ENCODE measurements at regions not wholly inside any gene's neighbourhood (a gene's known extent, or its start where the extent isn't known, plus 50 kb on each side); places are given as distances from the start of the nearest gene placed in this dataset.

GRCh38 chrX:134174273-134174660, 62.7 kb upstream of the CCDC160 start:
- no peak overlapping the region for H3K27ac ChIP-seq
- TF ChIP-seq, protein P1, sequence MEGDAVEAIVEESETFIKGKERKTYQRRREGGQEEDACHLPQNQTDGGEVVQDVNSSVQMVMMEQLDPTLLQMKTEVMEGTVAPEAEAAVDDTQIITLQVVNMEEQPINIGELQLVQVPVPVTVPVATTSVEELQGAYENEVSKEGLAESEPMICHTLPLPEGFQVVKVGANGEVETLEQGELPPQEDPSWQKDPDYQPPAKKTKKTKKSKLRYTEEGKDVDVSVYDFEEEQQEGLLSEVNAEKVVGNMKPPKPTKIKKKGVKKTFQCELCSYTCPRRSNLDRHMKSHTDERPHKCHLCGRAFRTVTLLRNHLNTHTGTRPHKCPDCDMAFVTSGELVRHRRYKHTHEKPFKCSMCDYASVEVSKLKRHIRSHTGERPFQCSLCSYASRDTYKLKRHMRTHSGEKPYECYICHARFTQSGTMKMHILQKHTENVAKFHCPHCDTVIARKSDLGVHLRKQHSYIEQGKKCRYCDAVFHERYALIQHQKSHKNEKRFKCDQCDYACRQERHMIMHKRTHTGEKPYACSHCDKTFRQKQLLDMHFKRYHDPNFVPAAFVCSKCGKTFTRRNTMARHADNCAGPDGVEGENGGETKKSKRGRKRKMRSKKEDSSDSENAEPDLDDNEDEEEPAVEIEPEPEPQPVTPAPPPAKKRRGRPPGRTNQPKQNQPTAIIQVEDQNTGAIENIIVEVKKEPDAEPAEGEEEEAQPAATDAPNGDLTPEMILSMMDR (conservative IDR thresholded peaks at IDR 0.05) = no peak
- TF ChIP-seq ZFX (IDR thresholded peaks at IDR 0.05) = no peak

DNA sequence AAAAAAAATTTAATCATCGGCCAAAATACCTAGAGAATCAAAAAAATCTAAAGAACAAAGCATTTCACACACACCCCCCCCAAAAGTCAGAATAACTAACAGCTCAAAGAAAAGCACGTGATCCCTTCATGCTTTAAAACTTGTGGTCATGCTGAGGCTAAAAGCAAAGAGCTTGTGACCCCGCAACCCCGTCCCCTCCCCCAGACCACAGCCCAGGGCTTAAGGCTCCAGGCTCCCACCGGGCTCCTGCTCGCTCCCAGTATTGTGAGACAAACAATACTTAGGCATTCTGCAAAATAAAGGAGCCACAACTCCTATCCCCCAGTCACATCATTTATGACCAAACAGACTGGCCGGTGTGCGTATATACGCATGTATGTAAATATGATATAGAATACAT, 62.1 kb upstream of the CCDC160 start:
- no peak overlapping the region for H3K27ac ChIP-seq
- TF ChIP-seq, protein P1 (conservative IDR thresholded peaks at IDR 0.05) = no peak
- no peak for TF ChIP-seq ZFX (IDR thresholded peaks at IDR 0.05)

DNA sequence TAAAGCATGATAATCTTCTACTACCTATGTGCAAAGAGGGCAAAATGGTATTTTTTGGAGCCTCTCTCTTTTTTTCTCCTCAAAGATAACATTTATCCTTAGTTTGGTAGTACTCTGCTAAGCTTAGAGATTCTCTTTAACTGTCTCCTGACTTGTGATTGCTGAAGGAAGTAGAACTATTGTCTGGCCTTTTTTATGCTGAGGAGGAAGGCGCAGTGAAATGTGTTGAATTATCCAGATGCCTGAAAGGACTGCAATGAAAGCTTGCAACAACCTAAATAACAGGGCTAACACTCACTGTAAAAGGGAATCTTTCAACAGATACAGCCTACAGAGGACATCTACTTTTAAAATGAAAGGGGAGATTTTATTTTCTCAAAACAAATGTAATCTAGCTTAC, 59.5 kb upstream of the CCDC160 start:
- no peak overlapping the region for H3K27ac ChIP-seq
- TF ChIP-seq ZFX (IDR thresholded peaks at IDR 0.05) = no peak
- TF ChIP-seq, protein P1 (conservative IDR thresholded peaks at IDR 0.05) = no peak

- TF ChIP-seq, protein P1 (conservative IDR thresholded peaks at IDR 0.05) = no peak
- no peak for TF ChIP-seq ZFX (IDR thresholded peaks at IDR 0.05)
- no peak overlapping the region for H3K27ac ChIP-seq
Measured at GRCh38 chrX:134180601-134181274, 56.2 kb upstream of the CCDC160 start.

GRCh38 chrX:134181275-134181660, 55.7 kb upstream of the CCDC160 start:
- H3K27ac ChIP-seq = no peak overlapping the region

GRCh38 chrX:134183665-134184064, 53.3 kb upstream of the CCDC160 start:
- TF ChIP-seq, protein P1 (conservative IDR thresholded peaks at IDR 0.05) = no peak
- no peak for TF ChIP-seq ZFX (IDR thresholded peaks at IDR 0.05)
- H3K27ac ChIP-seq = no peak overlapping the region

More at GRCh38 chrX:134181275-134181660, 55.7 kb upstream of the CCDC160 start:
- TF ChIP-seq ZFX (IDR thresholded peaks at IDR 0.05) = no peak
- TF ChIP-seq, protein P1 (conservative IDR thresholded peaks at IDR 0.05) = no peak

DNA sequence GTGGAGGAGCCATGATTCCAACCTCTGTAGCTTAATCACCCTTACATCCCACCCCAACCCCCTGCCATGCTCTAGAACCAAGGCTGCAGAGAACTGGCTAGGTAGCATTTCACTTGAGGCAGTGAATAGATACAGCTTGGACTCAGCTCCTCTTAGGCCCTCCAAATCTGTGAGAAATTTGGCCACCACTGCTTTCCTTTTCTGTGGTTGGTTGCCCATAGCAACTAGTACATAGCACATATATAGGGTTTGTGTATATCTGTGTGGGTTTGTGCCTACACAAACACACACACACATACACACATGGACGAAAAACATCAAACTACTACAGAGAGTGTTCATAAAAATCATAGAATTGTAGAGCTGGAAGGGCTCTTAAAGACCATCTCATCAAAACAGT, 52.0 kb upstream of the CCDC160 start:
- H3K27ac ChIP-seq = no peak overlapping the region
- TF ChIP-seq, protein P1 (conservative IDR thresholded peaks at IDR 0.05) = no peak
- TF ChIP-seq ZFX (IDR thresholded peaks at IDR 0.05) = no peak

Data from C4-2B (cell line).